Activated T-cell treated with anti-CD3 and anti-CD28 coated beads, Interleukin-2, amount 50 U/mL, for 24 hours (primary cell): ENCODE measurements at regions not wholly inside any gene's neighbourhood (a gene's known extent, or its start where the extent isn't known, plus 50 kb on each side); places are given as distances from the start of the nearest gene placed in this dataset.

ENCODE experiments used
- DNase-seq: peaks from one replicate; pipeline ENCODE4 v3.0.0-alpha.2; 2020
- H3K27ac Mint-ChIP-seq: 2 replicates; pipeline ENCODE4 v1.8.0; 2020; ENCODE audit warnings: mild to moderate bottlenecking, mixed read lengths
- H3K27me3 Mint-ChIP-seq: 2 replicates; pipeline ENCODE4 v1.8.0; 2020; ENCODE audit warnings: mixed read lengths
- H3K36me3 Mint-ChIP-seq: 2 replicates; pipeline ENCODE4 v1.8.0; 2020; ENCODE audit warnings: low read depth, mixed read lengths
- H3K4me1 Mint-ChIP-seq: 2 replicates; pipeline ENCODE4 v1.8.0; 2020; ENCODE audit warnings: low read depth, mixed read lengths
- H3K4me3 Mint-ChIP-seq: 2 replicates; pipeline ENCODE4 v1.8.0; 2020; ENCODE audit warnings: mild to moderate bottlenecking, moderate library complexity, mixed read lengths
- H3K9me3 Mint-ChIP-seq: 2 replicates; pipeline ENCODE4 v1.8.0; 2020; ENCODE audit warnings: mixed read lengths

- Mint-ChIP-seq H3K36me3 (no peaks in the 10 kb centered on the region), H3K27ac (no peak overlapping the region), H3K27me3 (peaks cover 11% of the 10 kb centered on the region), H3K4me3 (no peak overlapping the region), H3K9me3 (no peaks in the 10 kb centered on the region), H3K4me1 (no peaks in the 10 kb centered on the region)
- no peak for DNase-seq
Measured at GRCh38 chr5:135211791-135212190, 177.8 kb upstream of the PITX1 start.

GRCh38 chr5:135211083-135211790 is 177.2 kb upstream of the PITX1 start:
- DNase-seq, result no peak
- Mint-ChIP-seq H3K9me3 (no peaks in the 10 kb centered on the region), H3K36me3 (no peaks in the 10 kb centered on the region), H3K4me1 (no peaks in the 10 kb centered on the region), H3K27ac (no peak overlapping the region), H3K4me3 (no peak overlapping the region), H3K27me3 (peaks cover 14% of the 10 kb centered on the region)

GRCh38 chr5:135210286-135211055 is 176.4 kb upstream of the PITX1 start:
- Mint-ChIP-seq H3K4me1 (no peaks in the 10 kb centered on the region), H3K27me3 (peaks cover 15% of the 10 kb centered on the region), H3K4me3 (no peak overlapping the region), H3K36me3 (no peaks in the 10 kb centered on the region), H3K27ac (no peak overlapping the region), H3K9me3 (no peaks in the 10 kb centered on the region)
- no peak for DNase-seq

GRCh38 chr5:135208903-135209721 is 175.1 kb upstream of the PITX1 start:
- H3K27ac Mint-ChIP-seq, result no peak overlapping the region
- H3K9me3 Mint-ChIP-seq, result no peaks in the 10 kb centered on the region
- DNase-seq, result no peak
- H3K36me3 Mint-ChIP-seq, result no peaks in the 10 kb centered on the region
- H3K4me3 Mint-ChIP-seq, result no peak overlapping the region
- H3K27me3 Mint-ChIP-seq, result peaks cover 17% of the 10 kb centered on the region
- H3K4me1 Mint-ChIP-seq, result no peaks in the 10 kb centered on the region

- Mint-ChIP-seq H3K36me3 (no peaks in the 10 kb centered on the region), H3K27ac (no peak overlapping the region), H3K4me3 (no peak overlapping the region), H3K9me3 (peaks cover 4% of the 10 kb centered on the region), H3K4me1 (no peaks in the 10 kb centered on the region), H3K27me3 (peaks cover 22% of the 10 kb centered on the region)
- no peak for DNase-seq
Measured at GRCh38 chr5:135208555-135208902, 174.5 kb upstream of the PITX1 start.

GRCh38 chr5:135207866-135208265 is 173.8 kb upstream of the PITX1 start:
- Mint-ChIP-seq H3K4me3 (no peak overlapping the region), H3K4me1 (no peaks in the 10 kb centered on the region), H3K9me3 (peaks cover 7% of the 10 kb centered on the region), H3K27me3 (peaks cover 25% of the 10 kb centered on the region), H3K36me3 (no peaks in the 10 kb centered on the region), H3K27ac (no peak overlapping the region)
- no peak for DNase-seq

GRCh38 chr5:135206862-135207261 is 172.8 kb upstream of the PITX1 start:
- H3K27ac Mint-ChIP-seq, result no peak overlapping the region
- H3K4me1 Mint-ChIP-seq, result no peaks in the 10 kb centered on the region
- H3K4me3 Mint-ChIP-seq, result no peak overlapping the region
- H3K27me3 Mint-ChIP-seq, result peaks cover 34% of the 10 kb centered on the region
- peaks cover 13% of the 10 kb centered on the region for H3K9me3 Mint-ChIP-seq
- DNase-seq, result no peak
- no peaks in the 10 kb centered on the region for H3K36me3 Mint-ChIP-seq

- no peak overlapping the region for H3K4me3 Mint-ChIP-seq
- no peak for DNase-seq
- no peaks in the 10 kb centered on the region for H3K36me3 Mint-ChIP-seq
- no peaks in the 10 kb centered on the region for H3K4me1 Mint-ChIP-seq
- no peak overlapping the region for H3K27ac Mint-ChIP-seq
- H3K9me3 Mint-ChIP-seq, result peaks cover 13% of the 10 kb centered on the region
- peaks cover 34% of the 10 kb centered on the region for H3K27me3 Mint-ChIP-seq
Measured at GRCh38 chr5:135205632-135206349, 171.8 kb upstream of the PITX1 start.

- peaks cover 13% of the 10 kb centered on the region for H3K9me3 Mint-ChIP-seq
- no peaks in the 10 kb centered on the region for H3K36me3 Mint-ChIP-seq
- no peak overlapping the region for H3K4me3 Mint-ChIP-seq
- no peaks in the 10 kb centered on the region for H3K4me1 Mint-ChIP-seq
- no peak overlapping the region for H3K27ac Mint-ChIP-seq
- DNase-seq, result no peak
- H3K27me3 Mint-ChIP-seq, result peaks cover 37% of the 10 kb centered on the region
Measured at GRCh38 chr5:135204151-135204600, 170.1 kb upstream of the PITX1 start.

- Mint-ChIP-seq H3K4me1 (no peaks in the 10 kb centered on the region), H3K9me3 (peaks cover 13% of the 10 kb centered on the region), H3K27ac (no peak overlapping the region), H3K36me3 (no peaks in the 10 kb centered on the region), H3K4me3 (no peak overlapping the region), H3K27me3 (peaks cover 39% of the 10 kb centered on the region)
- no peak for DNase-seq
Measured at GRCh38 chr5:135203593-135204036, 169.6 kb upstream of the PITX1 start.

- no peak overlapping the region for H3K4me3 Mint-ChIP-seq
Measured at GRCh38 chr5:135203019-135203418, 169.0 kb upstream of the PITX1 start.

GRCh38 chr5:135199919-135200318 is 165.9 kb upstream of the PITX1 start:
- H3K9me3 Mint-ChIP-seq, result peaks cover 13% of the 10 kb centered on the region
- DNase-seq, result no peak
- H3K4me3 Mint-ChIP-seq, result no peak overlapping the region
- peaks cover 44% of the 10 kb centered on the region for H3K27me3 Mint-ChIP-seq
- H3K27ac Mint-ChIP-seq, result no peak overlapping the region
- H3K4me1 Mint-ChIP-seq, result no peaks in the 10 kb centered on the region
- no peaks in the 10 kb centered on the region for H3K36me3 Mint-ChIP-seq

More at GRCh38 chr5:135203019-135203418, 169.0 kb upstream of the PITX1 start:
- Mint-ChIP-seq H3K27me3 (peaks cover 44% of the 10 kb centered on the region), H3K4me1 (no peaks in the 10 kb centered on the region), H3K9me3 (peaks cover 13% of the 10 kb centered on the region), H3K27ac (no peak overlapping the region), H3K36me3 (no peaks in the 10 kb centered on the region)
- DNase-seq, result no peak

- Mint-ChIP-seq H3K9me3 (no peaks in the 10 kb centered on the region), H3K27ac (no peak overlapping the region), H3K4me3 (no peak overlapping the region), H3K36me3 (no peaks in the 10 kb centered on the region), H3K4me1 (peaks cover 2% of the 10 kb centered on the region), H3K27me3 (peaks cover 53% of the 10 kb centered on the region)
- DNase-seq, result no peak
Measured at GRCh38 chr5:135196483-135196882, 162.5 kb upstream of the PITX1 start.

- Mint-ChIP-seq H3K9me3 (no peaks in the 10 kb centered on the region), H3K4me3 (no peak overlapping the region), H3K27me3 (peaks cover 62% of the 10 kb centered on the region), H3K27ac (no peak overlapping the region), H3K4me1 (peaks cover 8% of the 10 kb centered on the region), H3K36me3 (no peaks in the 10 kb centered on the region)
- DNase-seq, result no peak
Measured at GRCh38 chr5:135195270-135195608, 161.2 kb upstream of the PITX1 start.
